ENCODE measurements at regions not wholly inside any gene's neighbourhood (a gene's known extent, or its start where the extent isn't known, plus 50 kb on each side); places are given as distances from the start of the nearest gene placed in this dataset.

DNA sequence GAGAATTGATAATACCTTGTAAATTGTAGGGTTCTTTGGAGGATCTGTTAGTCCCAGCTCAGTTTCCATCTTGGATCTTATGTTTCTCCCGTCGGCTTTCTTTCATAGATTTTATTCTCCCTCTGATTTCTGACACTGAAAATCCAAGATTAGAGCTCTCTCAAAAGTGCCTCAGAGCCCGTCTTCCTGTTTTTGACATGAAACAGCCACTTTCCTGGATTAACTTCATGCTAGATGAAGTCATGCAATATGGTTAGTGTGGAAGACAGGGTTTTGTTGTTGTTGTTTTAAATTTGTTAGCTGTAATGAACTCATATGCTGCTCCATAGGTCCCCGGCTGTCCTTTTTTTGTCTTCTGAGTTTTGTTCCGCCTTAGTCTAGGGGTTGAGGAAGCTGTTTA lies 51.6 kb upstream of the ZFR start:
- H3K36me3 ChIP-seq = no peaks in the 10 kb centered on the region
- no peak for DNase-seq (ENCODE audit: low read depth in 1 of 2, low spot score in 2 of 2)
- no peak overlapping the region for H3K4me3 ChIP-seq
- H3K4me1 ChIP-seq (replicated peaks) = no peaks in the 10 kb centered on the region
- H3K27ac ChIP-seq = no peak overlapping the region
- no peaks in the 10 kb centered on the region for H3K9me3 ChIP-seq (replicated peaks)
- H3K27me3 ChIP-seq (replicated peaks) = no peaks in the 10 kb centered on the region

DNA sequence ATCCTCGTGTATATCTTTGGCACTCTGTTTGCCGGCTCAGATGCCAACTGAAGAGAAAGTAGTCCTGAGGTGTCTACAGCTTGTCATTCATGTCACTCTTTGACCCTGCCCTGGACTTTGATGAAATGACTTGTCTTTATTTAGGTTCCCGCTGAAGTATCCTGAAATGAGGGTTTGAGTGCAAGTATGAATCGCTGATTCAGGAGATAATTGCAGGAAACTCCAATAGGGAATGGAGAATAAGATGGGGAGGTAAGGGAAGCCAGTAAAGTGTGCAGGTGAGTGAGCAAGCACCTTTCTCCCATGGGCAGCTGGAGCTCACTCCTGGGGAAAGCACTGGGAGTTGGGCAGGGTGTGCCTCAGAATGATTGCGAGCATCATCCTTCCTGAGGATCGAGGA lies 50.3 kb upstream of the ZFR start:
- no peaks in the 10 kb centered on the region for H3K36me3 ChIP-seq
- no peak for DNase-seq (ENCODE audit: low read depth in 1 of 2, low spot score in 2 of 2)
- H3K4me1 ChIP-seq (replicated peaks) = peaks cover 5% of the 10 kb centered on the region
- H3K4me3 ChIP-seq = no peak overlapping the region
- no peak overlapping the region for H3K27ac ChIP-seq
- no peaks in the 10 kb centered on the region for H3K27me3 ChIP-seq (replicated peaks)
- no peaks in the 10 kb centered on the region for H3K9me3 ChIP-seq (replicated peaks)
